GM18511 (cell line): ENCODE measurements at regions not wholly inside any gene's neighbourhood (a gene's known extent, or its start where the extent isn't known, plus 50 kb on each side); places are given as distances from the start of the nearest gene placed in this dataset.

ENCODE experiments used
- ATAC-seq: cut with Tn5 transposase; IDR thresholded peaks from one replicate; pipeline ENCODE4 v1.9.1; 2021; ENCODE audit warnings: mild to moderate bottlenecking, moderate library complexity; ENCODE audit not compliant: unreplicated experiment

GRCh38 chr1:191561276-191561675, 597.0 kb upstream of the RGS18 start:
- no peak for ATAC-seq

- no peak for ATAC-seq
Measured at GRCh38 chr1:191564275-191564674, 594.0 kb upstream of the RGS18 start.

GRCh38 chr1:191572479-191572878, 585.8 kb upstream of the RGS18 start:
- no peak for ATAC-seq

GRCh38 chr1:191575180-191575579, 583.1 kb upstream of the RGS18 start:
- no peak for ATAC-seq

- ATAC-seq, result no peak
Measured at GRCh38 chr1:191575746-191576145, 582.5 kb upstream of the RGS18 start.

GRCh38 chr1:191577213-191577612, 581.0 kb upstream of the RGS18 start:
- no peak for ATAC-seq

- ATAC-seq, result no peak
Measured at GRCh38 chr1:191578281-191578680, 580.0 kb upstream of the RGS18 start.

GRCh38 chr1:191579019-191579418, 579.2 kb upstream of the RGS18 start:
- no peak for ATAC-seq

- ATAC-seq, result peak; percentile 82
Measured at GRCh38 chr1:191582169-191582568, 576.1 kb upstream of the RGS18 start.

- ATAC-seq, result peak; percentile 35
Measured at GRCh38 chr1:191585095-191585494, 573.2 kb upstream of the RGS18 start.

- ATAC-seq, result no peak
Measured at GRCh38 chr1:191588905-191589304, 569.4 kb upstream of the RGS18 start.

- no peak for ATAC-seq
Measured at GRCh38 chr1:191589536-191589935, 568.7 kb upstream of the RGS18 start.

GRCh38 chr1:191590578-191590977, 567.7 kb upstream of the RGS18 start:
- ATAC-seq, result no peak

GRCh38 chr1:191592039-191592438, 566.2 kb upstream of the RGS18 start:
- no peak for ATAC-seq

- no peak for ATAC-seq
Measured at GRCh38 chr1:191592907-191593306, 565.4 kb upstream of the RGS18 start.

- ATAC-seq, result no peak
Measured at GRCh38 chr1:191595170-191595569, 563.1 kb upstream of the RGS18 start.

GRCh38 chr1:191608367-191608766, 549.9 kb upstream of the RGS18 start:
- no peak for ATAC-seq

GRCh38 chr1:191609305-191609704, 549.0 kb upstream of the RGS18 start:
- ATAC-seq, result no peak

- ATAC-seq, result no peak
Measured at GRCh38 chr1:191615101-191615821, 543.0 kb upstream of the RGS18 start.

GRCh38 chr1:191618181-191618580, 540.1 kb upstream of the RGS18 start:
- ATAC-seq, result no peak

GRCh38 chr1:191620883-191621282, 537.4 kb upstream of the RGS18 start:
- ATAC-seq, result no peak

- ATAC-seq, result no peak
Measured at GRCh38 chr1:191624044-191624443, 534.2 kb upstream of the RGS18 start.

- no peak for ATAC-seq
Measured at GRCh38 chr1:191629836-191630235, 528.4 kb upstream of the RGS18 start.
